K562 (cell line): ENCODE measurements at regions not wholly inside any gene's neighbourhood (a gene's known extent, or its start where the extent isn't known, plus 50 kb on each side); places are given as distances from the start of the nearest gene placed in this dataset.

Experiments
- ATAC-seq: fragments of 200-7000 bp; cut with Tn5 transposase; 3 replicates; pipeline ENCODE4 v1.9.1; 2020; ENCODE audit warnings: moderate library complexity
- BruUV-seq: library from RNA; stranded (reverse); fragments of 400-500 nt; replicated peaks from 2 replicates; lab custom pipeline; 2021; lab: Mats Ljungman, UMichigan
- CTCF ChIA-PET: fragments of 300-600 bp; formaldehyde crosslinking; extraction: SDS; loops from one replicate; lab custom pipeline; 2021; ENCODE audit warnings: low intra/inter-chr PET ratio; lab: Yijun Ruan, JAX
- POLR2A ChIA-PET: fragments of 300-600, 350-650 bp; sonication (Branson Sonifier 250); formaldehyde crosslinking; extraction: SDS; loops from one replicate; lab custom pipeline; 2021; ENCODE audit warnings: antibody characterized with exemption, inconsistent platforms; lab: Yijun Ruan, JAX
- DNase-seq, 4 experiments: peaks; one replicate each; pipeline versions ENCODE4 v3.0.0 to v3.0.0-alpha.2; 2011 to 2018; ENCODE audit warnings: low spot score in 3 of 4, mixed read lengths in 3 of 4; ENCODE audit errors: extremely low read depth in 1 of 4
- FAIRE-seq: peaks from 2 replicates; lab custom pipeline; 2011; peaks lifted over from hg19 to GRCh38; lab: Jason Lieb, UNC
- H2AFZ ChIP-seq: 2 replicates; pipeline ENCODE4 v1.6.0; 2011; ENCODE audit warnings: low read depth, low read length, control low read depth, inconsistent platforms
- H3K27ac ChIP-seq: fragments of 200-600 bp; 3 replicates; pipeline ENCODE4 v1.8.0; 2011; ENCODE audit warnings: low read depth, mild to moderate bottlenecking, control low read depth, inconsistent platforms, low read length, moderate library complexity, mixed read lengths; ENCODE audit errors: extremely low read depth
- H3K27me3 ChIP-seq, 2 experiments: fragments of 300-600 bp in 1 of 2; 2 replicates in 1 of 2; 3 replicates in 1 of 2; pipeline versions ENCODE4 v1.6.0 to v1.8.0; 2011; ENCODE audit warnings: inconsistent platforms in 2 of 2, low read length in 2 of 2, mild to moderate bottlenecking in 1 of 2, mixed read lengths in 1 of 2, moderate library complexity in 1 of 2; ENCODE audit not compliant: control insufficient read depth in 2 of 2, insufficient read depth in 2 of 2
- H3K36me3 ChIP-seq: fragments of 300-600 bp; 3 replicates; pipeline ENCODE4 v1.8.0; 2011; ENCODE audit warnings: mild to moderate bottlenecking, low read length, inconsistent platforms; ENCODE audit not compliant: control insufficient read depth, insufficient read depth
- H3K4me1 ChIP-seq, 2 experiments: fragments of 200-600 bp in 1 of 2; replicated peaks in 1 of 2; 2 replicates in 1 of 2; 3 replicates in 1 of 2; pipeline versions ENCODE4 v1.5.1 to v1.8.0; 2011; ENCODE audit warnings: inconsistent platforms in 2 of 2, low read length in 2 of 2, mild to moderate bottlenecking in 1 of 2, mixed read lengths in 1 of 2, moderate library complexity in 1 of 2; ENCODE audit not compliant: control insufficient read depth in 2 of 2, insufficient read depth in 2 of 2
- H3K4me2 ChIP-seq: 2 replicates; pipeline ENCODE4 v1.6.1; 2011; ENCODE audit warnings: low read length, control low read depth, inconsistent platforms, mixed read lengths; ENCODE audit not compliant: insufficient read depth
- H3K4me3 ChIP-seq: fragments of 200-600 bp; sonication (generic), shearing (Covaris generic); 2 replicates; pipeline ENCODE4 v1.5.1; 2016; ENCODE audit warnings: control low read depth, inconsistent platforms
- H3K79me2 ChIP-seq: fragments of 200-600 bp; 3 replicates; pipeline ENCODE4 v1.8.0; 2011; ENCODE audit warnings: low read length, inconsistent platforms; ENCODE audit not compliant: control insufficient read depth, insufficient read depth
- H3K9ac ChIP-seq, 2 experiments: 2 replicates each; pipeline versions ENCODE4 v1.6.0 to v1.6.1; 2011; ENCODE audit warnings: low read depth in 2 of 2, low read length in 2 of 2, control low read depth in 1 of 2, inconsistent platforms in 1 of 2, mild to moderate bottlenecking in 1 of 2, mixed read lengths in 1 of 2; ENCODE audit not compliant: insufficient read depth in 1 of 2
- H3K9me1 ChIP-seq: one replicate; pipeline ENCODE4 v1.6.0; 2011; ENCODE audit warnings: inconsistent platforms, mild to moderate bottlenecking, low read length, moderate library complexity; ENCODE audit not compliant: control insufficient read depth, insufficient read depth
- H3K9me3 ChIP-seq: replicated peaks from 2 replicates; pipeline ENCODE4 v1.5.1; 2011; ENCODE audit warnings: low read depth, low read length, inconsistent platforms; ENCODE audit not compliant: control insufficient read depth, insufficient read depth
- H4K20me1 ChIP-seq: replicated peaks from 2 replicates; pipeline ENCODE4 v1.6.1; 2011; ENCODE audit warnings: low read length, inconsistent platforms, mixed read lengths; ENCODE audit not compliant: control insufficient read depth, insufficient read depth
- DMBX1 ChIP-seq: fragments of 250-450 bp; sonication (Bioruptor Pico); IDR thresholded peaks from 2 replicates; pipeline ENCODE4 v1.8.0; 2022; ENCODE audit warnings: inconsistent platforms, mild to moderate bottlenecking, moderate library complexity, borderline replicate concordance
- HNRNPK ChIP-seq: fragments of 200-400 bp; formaldehyde crosslinking; IDR thresholded peaks from one replicate; pipeline ENCODE4 v1.6.1; 2018; ENCODE audit warnings: mild to moderate bottlenecking, low read depth, low read length; ENCODE audit not compliant: poor library complexity, severe bottlenecking
- MTF1 ChIP-seq: fragments of 250-450 bp; sonication (Bioruptor Pico); IDR thresholded peaks from 2 replicates; pipeline ENCODE4 v1.9.0; 2021; ENCODE audit warnings: moderate library complexity, mild to moderate bottlenecking, inconsistent platforms, borderline replicate concordance
- NFE2 ChIP-seq: IDR thresholded peaks from 2 replicates; pipeline ENCODE4 v1.6.1; 2014; ENCODE audit warnings: antibody characterized with exemption, low read depth
- OTX1 ChIP-seq: fragments of 450-650 bp; formaldehyde crosslinking; IDR thresholded peaks from 2 replicates; pipeline ENCODE4 v1.4.0; 2022; ENCODE audit warnings: mild to moderate bottlenecking
- TBL1XR1 ChIP-seq, 2 experiments: IDR thresholded peaks; 2 replicates each; pipeline ENCODE4 v1.6.1; 2012; ENCODE audit warnings: improper control_type of control experiment in 2 of 2, low read length in 2 of 2, mild to moderate bottlenecking in 1 of 2
- ZNF12 ChIP-seq: sonication (generic); formaldehyde crosslinking; IDR thresholded peaks from 2 replicates; pipeline ENCODE4 v1.4.0; 2020; ENCODE audit warnings: mild to moderate bottlenecking, missing genetic modification reagents
- WGBS: fragments of 100-300 bp; shearing (Covaris generic); methylation state at CpG from one replicate; pipeline ENCODE4 v1.1.6; 2016; ENCODE audit warnings: low coverage, mixed read lengths; ENCODE audit not compliant: insufficient coverage; ENCODE audit errors: missing lambda C conversion rate; 5-methylcytosine and 5-hydroxymethylcytosine counted together
- in situ Hi-C: fragments of 300-500 bp; cut with MboI; formaldehyde crosslinking; loops from 4 replicates; pipeline ENCODE4 v1.15.0; 2018; ENCODE audit warnings: inconsistent platforms, mixed read lengths
- intact Hi-C: fragments of 100-400 bp; cut with micrococcal nuclease; formaldehyde crosslinking; loops from 2 replicates; pipeline ENCODE4 v1.14.2; 2022
- TF ChIP-seq, protein P1 (sequence below): fragments of 450-650 bp; formaldehyde crosslinking; IDR thresholded peaks from 2 replicates; pipeline ENCODE4 v1.4.0; 2020; ENCODE audit warnings: mild to moderate bottlenecking, moderate library complexity
- TF ChIP-seq, protein P2 (sequence below): fragments of 250-450 bp; sonication (Bioruptor Pico); IDR thresholded peaks from 2 replicates; pipeline ENCODE4 v1.8.0; 2022; ENCODE audit warnings: moderate library complexity, mild to moderate bottlenecking, inconsistent platforms
- TF ChIP-seq, protein P3 (sequence below): fragments of 450-650 bp; IDR thresholded peaks from 2 replicates; pipeline ENCODE4 v1.6.1; 2017; ENCODE audit warnings: antibody characterized with exemption, mild to moderate bottlenecking
- TF ChIP-seq, protein P4 (sequence below), 2 experiments: fragments of 450-650 bp in 1 of 2; IDR thresholded peaks; 2 replicates each; pipeline ENCODE4 v1.6.1; 2011 to 2017; ENCODE audit warnings: low read depth in 2 of 2, antibody characterized with exemption in 1 of 2, borderline replicate concordance in 1 of 2, low read length in 1 of 2, mild to moderate bottlenecking in 1 of 2, mixed read lengths in 1 of 2; ENCODE audit not compliant: control insufficient read depth in 1 of 2

DNA sequence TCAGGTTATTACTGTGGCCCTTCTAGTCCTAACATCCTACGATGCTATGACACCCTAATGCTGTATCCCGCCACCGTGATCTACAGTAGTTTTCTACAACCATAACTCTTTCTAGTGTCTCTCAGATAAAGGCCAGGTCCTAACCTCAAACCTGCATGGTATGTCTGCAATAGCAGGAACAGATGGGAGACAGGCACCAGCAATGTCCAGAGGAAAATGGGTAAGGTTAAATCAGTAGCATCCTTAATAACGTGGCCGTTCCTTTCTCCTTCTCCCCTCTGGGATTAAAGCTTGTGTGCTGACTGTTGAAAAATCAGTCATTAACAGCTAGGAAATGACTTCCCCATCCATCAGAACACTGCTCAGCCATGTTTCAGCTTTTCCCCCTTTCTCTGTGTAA lies 321.9 kb upstream of the NPVF start (continued):
- TF ChIP-seq, protein P1, sequence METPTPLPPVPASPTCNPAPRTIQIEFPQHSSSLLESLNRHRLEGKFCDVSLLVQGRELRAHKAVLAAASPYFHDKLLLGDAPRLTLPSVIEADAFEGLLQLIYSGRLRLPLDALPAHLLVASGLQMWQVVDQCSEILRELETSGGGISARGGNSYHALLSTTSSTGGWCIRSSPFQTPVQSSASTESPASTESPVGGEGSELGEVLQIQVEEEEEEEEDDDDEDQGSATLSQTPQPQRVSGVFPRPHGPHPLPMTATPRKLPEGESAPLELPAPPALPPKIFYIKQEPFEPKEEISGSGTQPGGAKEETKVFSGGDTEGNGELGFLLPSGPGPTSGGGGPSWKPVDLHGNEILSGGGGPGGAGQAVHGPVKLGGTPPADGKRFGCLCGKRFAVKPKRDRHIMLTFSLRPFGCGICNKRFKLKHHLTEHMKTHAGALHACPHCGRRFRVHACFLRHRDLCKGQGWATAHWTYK: no peak
- no peak for TF ChIP-seq OTX1 (CRISPR knock-in tag)
- no peak for TF ChIP-seq HNRNPK
- TF ChIP-seq, protein P2, sequence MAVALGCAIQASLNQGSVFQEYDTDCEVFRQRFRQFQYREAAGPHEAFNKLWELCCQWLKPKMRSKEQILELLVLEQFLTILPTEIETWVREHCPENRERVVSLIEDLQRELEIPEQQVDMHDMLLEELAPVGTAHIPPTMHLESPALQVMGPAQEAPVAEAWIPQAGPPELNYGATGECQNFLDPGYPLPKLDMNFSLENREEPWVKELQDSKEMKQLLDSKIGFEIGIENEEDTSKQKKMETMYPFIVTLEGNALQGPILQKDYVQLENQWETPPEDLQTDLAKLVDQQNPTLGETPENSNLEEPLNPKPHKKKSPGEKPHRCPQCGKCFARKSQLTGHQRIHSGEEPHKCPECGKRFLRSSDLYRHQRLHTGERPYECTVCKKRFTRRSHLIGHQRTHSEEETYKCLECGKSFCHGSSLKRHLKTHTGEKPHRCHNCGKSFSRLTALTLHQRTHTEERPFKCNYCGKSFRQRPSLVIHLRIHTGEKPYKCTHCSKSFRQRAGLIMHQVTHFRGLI (CRISPR knock-in tag): no peak
- TF ChIP-seq ZNF12 (CRISPR knock-in tag): no peak
- TF ChIP-seq, all 486 proteins: peak for 0

DNA sequence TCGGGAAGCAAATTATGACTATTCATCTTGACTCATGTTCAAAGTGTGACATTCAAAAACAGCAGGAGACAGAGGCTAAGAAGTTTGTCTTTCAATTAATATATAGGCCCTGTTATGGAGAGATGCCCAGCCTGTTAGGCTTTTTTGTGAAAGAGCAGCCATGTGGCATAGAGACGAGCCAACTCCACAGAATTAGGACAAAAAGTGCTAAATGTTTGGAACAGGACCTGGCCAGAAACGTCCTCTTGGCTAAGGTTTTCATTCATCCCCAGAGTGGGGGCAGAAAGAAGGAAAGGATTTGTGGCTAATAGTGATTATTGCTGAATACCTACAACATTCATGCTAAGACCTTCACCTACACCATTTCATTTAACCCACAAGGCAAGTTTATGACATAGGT lies 324.7 kb upstream of the NPVF start:
- WGBS: 0% methylated on average over 3 of the region's 3 CpGs
- POLR2A ChIA-PET: no interaction called here
- DNase-seq (no peak), ATAC-seq (no peak), FAIRE-seq (no peak)
- CTCF ChIA-PET: no interaction called here
- no TSS peak for BruUV-seq
- no peak overlapping the region for H3K4me3 ChIP-seq
- H3K9me3 ChIP-seq: no peaks in the 10 kb centered on the region
- H2AFZ ChIP-seq: no peak overlapping the region
- no peaks in the 10 kb centered on the region for H3K36me3 ChIP-seq
- H3K9me1 ChIP-seq: no peaks in the 10 kb centered on the region
- H4K20me1 ChIP-seq: no peaks in the 10 kb centered on the region
- no peaks in the 10 kb centered on the region for H3K4me1 ChIP-seq
- H3K9ac ChIP-seq: no peak overlapping the region
- H3K27me3 ChIP-seq: peaks cover 7 to 33% of the 10 kb centered on the region in 2 experiments; a peak in 4 of 5 replicates
- no peaks in the 10 kb centered on the region for H3K79me2 ChIP-seq
- intact Hi-C loops (no loop called here), in situ Hi-C loops (no loop called here)
- H3K27ac ChIP-seq: no peak overlapping the region
- H3K4me2 ChIP-seq: no peak overlapping the region
- TF ChIP-seq DMBX1 (CRISPR knock-in tag) (no peak), TBL1XR1 (IDR thresholded peaks at IDR 0.05; ENCODE audit: low read length in 2 of 2) (no peak), MTF1 (CRISPR knock-in tag) (no peak), NFE2 (no peak)
- TF ChIP-seq, protein P3, sequence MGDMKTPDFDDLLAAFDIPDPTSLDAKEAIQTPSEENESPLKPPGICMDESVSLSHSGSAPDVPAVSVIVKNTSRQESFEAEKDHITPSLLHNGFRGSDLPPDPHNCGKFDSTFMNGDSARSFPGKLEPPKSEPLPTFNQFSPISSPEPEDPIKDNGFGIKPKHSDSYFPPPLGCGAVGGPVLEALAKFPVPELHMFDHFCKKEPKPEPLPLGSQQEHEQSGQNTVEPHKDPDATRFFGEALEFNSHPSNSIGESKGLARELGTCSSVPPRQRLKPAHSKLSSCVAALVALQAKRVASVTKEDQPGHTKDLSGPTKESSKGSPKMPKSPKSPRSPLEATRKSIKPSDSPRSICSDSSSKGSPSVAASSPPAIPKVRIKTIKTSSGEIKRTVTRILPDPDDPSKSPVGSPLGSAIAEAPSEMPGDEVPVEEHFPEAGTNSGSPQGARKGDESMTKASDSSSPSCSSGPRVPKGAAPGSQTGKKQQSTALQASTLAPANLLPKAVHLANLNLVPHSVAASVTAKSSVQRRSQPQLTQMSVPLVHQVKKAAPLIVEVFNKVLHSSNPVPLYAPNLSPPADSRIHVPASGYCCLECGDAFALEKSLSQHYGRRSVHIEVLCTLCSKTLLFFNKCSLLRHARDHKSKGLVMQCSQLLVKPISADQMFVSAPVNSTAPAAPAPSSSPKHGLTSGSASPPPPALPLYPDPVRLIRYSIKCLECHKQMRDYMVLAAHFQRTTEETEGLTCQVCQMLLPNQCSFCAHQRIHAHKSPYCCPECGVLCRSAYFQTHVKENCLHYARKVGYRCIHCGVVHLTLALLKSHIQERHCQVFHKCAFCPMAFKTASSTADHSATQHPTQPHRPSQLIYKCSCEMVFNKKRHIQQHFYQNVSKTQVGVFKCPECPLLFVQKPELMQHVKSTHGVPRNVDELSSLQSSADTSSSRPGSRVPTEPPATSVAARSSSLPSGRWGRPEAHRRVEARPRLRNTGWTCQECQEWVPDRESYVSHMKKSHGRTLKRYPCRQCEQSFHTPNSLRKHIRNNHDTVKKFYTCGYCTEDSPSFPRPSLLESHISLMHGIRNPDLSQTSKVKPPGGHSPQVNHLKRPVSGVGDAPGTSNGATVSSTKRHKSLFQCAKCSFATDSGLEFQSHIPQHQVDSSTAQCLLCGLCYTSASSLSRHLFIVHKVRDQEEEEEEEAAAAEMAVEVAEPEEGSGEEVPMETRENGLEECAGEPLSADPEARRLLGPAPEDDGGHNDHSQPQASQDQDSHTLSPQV: no peak
- TF ChIP-seq, protein P4, sequence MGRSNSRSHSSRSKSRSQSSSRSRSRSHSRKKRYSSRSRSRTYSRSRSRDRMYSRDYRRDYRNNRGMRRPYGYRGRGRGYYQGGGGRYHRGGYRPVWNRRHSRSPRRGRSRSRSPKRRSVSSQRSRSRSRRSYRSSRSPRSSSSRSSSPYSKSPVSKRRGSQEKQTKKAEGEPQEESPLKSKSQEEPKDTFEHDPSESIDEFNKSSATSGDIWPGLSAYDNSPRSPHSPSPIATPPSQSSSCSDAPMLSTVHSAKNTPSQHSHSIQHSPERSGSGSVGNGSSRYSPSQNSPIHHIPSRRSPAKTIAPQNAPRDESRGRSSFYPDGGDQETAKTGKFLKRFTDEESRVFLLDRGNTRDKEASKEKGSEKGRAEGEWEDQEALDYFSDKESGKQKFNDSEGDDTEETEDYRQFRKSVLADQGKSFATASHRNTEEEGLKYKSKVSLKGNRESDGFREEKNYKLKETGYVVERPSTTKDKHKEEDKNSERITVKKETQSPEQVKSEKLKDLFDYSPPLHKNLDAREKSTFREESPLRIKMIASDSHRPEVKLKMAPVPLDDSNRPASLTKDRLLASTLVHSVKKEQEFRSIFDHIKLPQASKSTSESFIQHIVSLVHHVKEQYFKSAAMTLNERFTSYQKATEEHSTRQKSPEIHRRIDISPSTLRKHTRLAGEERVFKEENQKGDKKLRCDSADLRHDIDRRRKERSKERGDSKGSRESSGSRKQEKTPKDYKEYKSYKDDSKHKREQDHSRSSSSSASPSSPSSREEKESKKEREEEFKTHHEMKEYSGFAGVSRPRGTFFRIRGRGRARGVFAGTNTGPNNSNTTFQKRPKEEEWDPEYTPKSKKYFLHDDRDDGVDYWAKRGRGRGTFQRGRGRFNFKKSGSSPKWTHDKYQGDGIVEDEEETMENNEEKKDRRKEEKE (IDR thresholded peaks at IDR 0.05; ENCODE audit: borderline replicate concordance in 1 of 2, control insufficient read depth in 1 of 2, low read depth in 2 of 2, low read length in 1 of 2): no peak
